NT2/D1 (cell line): ENCODE measurements at regions not wholly inside any gene's neighbourhood (a gene's known extent, or its start where the extent isn't known, plus 50 kb on each side); places are given as distances from the start of the nearest gene placed in this dataset.

ENCODE experiments used
- DNase-seq: peaks from one replicate; pipeline ENCODE4 v3.0.0-alpha.2; 2011; ENCODE audit warnings: low read depth, low spot score
- H3K27me3 ChIP-seq: 2 replicates; pipeline ENCODE4 v1.6.0; 2011; ENCODE audit warnings: mild to moderate bottlenecking; ENCODE audit not compliant: insufficient read length, insufficient read depth
- H3K36me3 ChIP-seq: 2 replicates; pipeline ENCODE4 v1.6.1; 2011; ENCODE audit warnings: mild to moderate bottlenecking, low read length, mixed read lengths; ENCODE audit not compliant: insufficient read depth, insufficient read length
- H3K4me1 ChIP-seq: 2 replicates; pipeline ENCODE4 v1.5.1; 2011; ENCODE audit not compliant: insufficient read depth, insufficient read length
- H3K4me3 ChIP-seq: 2 replicates; pipeline ENCODE4 v1.5.1; 2011; ENCODE audit warnings: low read depth; ENCODE audit not compliant: insufficient read length
- H3K9ac ChIP-seq: 2 replicates; pipeline ENCODE4 v1.6.0; 2011; ENCODE audit warnings: low read depth; ENCODE audit not compliant: insufficient read length
- H3K9me3 ChIP-seq: 2 replicates; pipeline ENCODE4 v1.5.1; 2011; ENCODE audit warnings: mild to moderate bottlenecking, low read length; ENCODE audit not compliant: insufficient read depth
- SUZ12 ChIP-seq: IDR thresholded peaks from 2 replicates; pipeline ENCODE4 v1.6.1; 2011; ENCODE audit not compliant: insufficient read length, insufficient read depth; ENCODE audit errors: extremely low read depth
- YY1 ChIP-seq: IDR thresholded peaks from 2 replicates; pipeline ENCODE4 v1.6.1; 2011; ENCODE audit not compliant: insufficient read length, insufficient read depth
- ZNF274 ChIP-seq: IDR thresholded peaks from 2 replicates; pipeline ENCODE4 v1.6.1; 2011; ENCODE audit warnings: mild to moderate bottlenecking, low read depth, low read length

DNA sequence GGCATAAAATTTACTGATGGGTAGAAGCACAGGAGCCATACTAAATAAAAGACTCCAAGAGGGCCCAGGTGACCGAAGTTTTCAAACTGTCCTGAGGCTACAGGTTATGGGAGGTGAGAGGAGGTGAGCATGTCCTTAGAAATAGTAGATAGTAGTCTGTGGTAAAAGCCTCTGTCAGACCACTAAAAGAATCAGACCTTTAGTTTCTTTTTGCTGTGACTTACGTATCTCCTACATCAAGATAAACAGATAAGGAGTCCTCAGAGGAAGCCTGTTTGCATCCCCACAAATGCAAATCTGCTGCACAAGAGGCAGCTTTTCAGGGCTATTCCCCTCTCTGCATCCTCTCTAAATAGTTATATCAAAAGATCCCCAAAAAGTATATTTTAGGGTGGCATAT is 711.6 kb upstream of the SLITRK6 start:
- Histone ChIP-seq H3K4me3 (no peak overlapping the region), H3K27me3 (no peaks in the 10 kb centered on the region), H3K4me1 (no peaks in the 10 kb centered on the region), H3K36me3 (no peaks in the 10 kb centered on the region), H3K9me3 (no peaks in the 10 kb centered on the region), H3K9ac (no peak overlapping the region)
- TF ChIP-seq SUZ12 = no peak
- TF ChIP-seq YY1 = no peak
- no peak for TF ChIP-seq ZNF274
- no peak for DNase-seq

DNA sequence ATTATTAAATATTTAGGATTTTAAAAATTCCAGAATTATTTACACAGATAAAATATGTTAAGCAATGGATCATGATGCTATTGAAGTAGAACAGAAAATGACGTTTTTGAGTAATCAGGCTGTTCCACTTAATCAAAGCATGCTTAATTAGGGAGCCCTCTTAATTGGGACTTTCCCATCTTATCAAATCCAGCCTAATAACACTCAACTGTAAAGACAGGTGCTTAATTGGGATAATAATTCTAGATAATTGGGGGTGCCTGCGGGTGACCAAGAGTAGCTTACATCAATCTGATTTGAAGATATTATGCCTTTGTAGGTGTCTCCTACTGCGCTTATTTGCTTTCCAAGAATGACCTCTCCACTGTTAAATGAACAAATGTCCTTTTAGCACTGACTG is 742.2 kb upstream of the SLITRK6 start:
- Histone ChIP-seq H3K4me1 (no peaks in the 10 kb centered on the region), H3K4me3 (no peak overlapping the region), H3K27me3 (no peaks in the 10 kb centered on the region), H3K9ac (no peak overlapping the region), H3K36me3 (no peaks in the 10 kb centered on the region), H3K9me3 (no peaks in the 10 kb centered on the region)
- no peak for DNase-seq
- TF ChIP-seq SUZ12 = no peak

DNA sequence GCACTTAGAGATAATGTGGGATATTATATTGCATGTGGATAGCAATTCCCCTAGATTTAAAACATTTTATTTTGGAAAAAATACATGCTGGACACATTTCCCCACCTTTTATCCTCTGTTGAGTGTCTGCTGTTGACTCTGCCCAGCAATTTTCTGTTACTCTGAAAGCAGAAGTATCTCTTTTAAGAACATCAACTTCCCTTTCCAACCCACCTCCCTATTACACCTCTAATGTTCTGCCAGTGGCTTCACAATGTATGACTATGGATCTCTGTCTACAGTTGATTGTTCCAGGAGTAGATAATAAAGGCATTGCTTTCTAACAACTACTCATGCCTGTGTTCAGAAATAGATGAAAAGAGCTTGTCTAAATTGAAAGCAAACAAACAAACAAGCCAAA is 754.8 kb upstream of the SLITRK6 start:
- H3K4me1 ChIP-seq = no peaks in the 10 kb centered on the region
- TF ChIP-seq YY1 (no peak), SUZ12 (no peak), ZNF274 (no peak)
- no peak for DNase-seq
- H3K27me3 ChIP-seq = no peaks in the 10 kb centered on the region
- no peak overlapping the region for H3K9ac ChIP-seq
- no peaks in the 10 kb centered on the region for H3K36me3 ChIP-seq
- H3K4me3 ChIP-seq = no peak overlapping the region
- H3K9me3 ChIP-seq = no peaks in the 10 kb centered on the region; the same call in 1 of the 2 replicates

DNA sequence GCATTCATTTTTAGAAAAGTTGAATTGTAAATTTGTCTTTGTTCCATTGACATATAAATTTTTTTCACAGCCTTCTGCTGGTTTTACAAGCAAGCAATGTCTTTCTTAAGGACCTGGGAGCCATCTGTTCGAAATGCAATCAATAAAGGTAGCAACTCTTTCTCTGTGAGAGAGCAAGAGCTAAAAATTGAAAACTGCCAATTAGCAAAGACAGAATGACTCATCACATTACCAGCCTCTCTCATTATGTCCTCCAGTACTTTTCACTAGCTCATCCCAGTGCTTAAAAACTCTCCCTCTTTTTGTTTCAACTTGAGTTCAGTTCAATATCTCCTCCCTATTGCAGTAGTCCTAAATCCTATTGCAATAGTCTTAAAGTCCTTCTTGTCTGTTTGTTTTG is 760.7 kb upstream of the SLITRK6 start:
- no peaks in the 10 kb centered on the region for H3K36me3 ChIP-seq
- H3K4me3 ChIP-seq = no peak overlapping the region
- H3K4me1 ChIP-seq = peaks cover 2% of the 10 kb centered on the region
- H3K9ac ChIP-seq = no peak overlapping the region
- H3K9me3 ChIP-seq = no peaks in the 10 kb centered on the region
- DNase-seq = no peak
- TF ChIP-seq SUZ12 (no peak), YY1 (no peak), ZNF274 (no peak)
- H3K27me3 ChIP-seq = no peaks in the 10 kb centered on the region

DNA sequence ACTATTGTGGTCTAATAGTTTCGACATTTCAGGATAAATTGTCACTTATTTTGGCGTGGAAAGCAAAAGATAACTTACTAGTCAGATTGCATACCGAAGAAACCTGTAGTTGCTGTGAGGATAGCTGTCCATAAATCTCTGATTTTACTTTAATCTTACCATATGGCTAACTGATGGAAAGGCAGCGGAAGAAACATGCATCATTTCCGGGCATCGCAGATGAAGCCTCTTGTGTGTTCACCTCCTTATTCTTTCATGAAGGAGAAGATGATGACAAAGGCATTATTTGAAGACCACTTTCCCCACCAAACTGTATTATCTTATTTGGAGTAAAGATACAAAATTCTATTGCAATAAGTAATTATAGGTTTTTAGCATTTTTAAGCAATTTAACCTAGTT is 763.6 kb upstream of the SLITRK6 start:
- H3K27me3 ChIP-seq = no peaks in the 10 kb centered on the region
- TF ChIP-seq SUZ12 = no peak
- no peak for TF ChIP-seq YY1
- TF ChIP-seq ZNF274 = no peak
- H3K4me3 ChIP-seq = no peak overlapping the region
- peaks cover 2% of the 10 kb centered on the region for H3K4me1 ChIP-seq
- no peak for DNase-seq
- H3K36me3 ChIP-seq = no peaks in the 10 kb centered on the region
- H3K9ac ChIP-seq = no peak overlapping the region
- no peaks in the 10 kb centered on the region for H3K9me3 ChIP-seq

DNA sequence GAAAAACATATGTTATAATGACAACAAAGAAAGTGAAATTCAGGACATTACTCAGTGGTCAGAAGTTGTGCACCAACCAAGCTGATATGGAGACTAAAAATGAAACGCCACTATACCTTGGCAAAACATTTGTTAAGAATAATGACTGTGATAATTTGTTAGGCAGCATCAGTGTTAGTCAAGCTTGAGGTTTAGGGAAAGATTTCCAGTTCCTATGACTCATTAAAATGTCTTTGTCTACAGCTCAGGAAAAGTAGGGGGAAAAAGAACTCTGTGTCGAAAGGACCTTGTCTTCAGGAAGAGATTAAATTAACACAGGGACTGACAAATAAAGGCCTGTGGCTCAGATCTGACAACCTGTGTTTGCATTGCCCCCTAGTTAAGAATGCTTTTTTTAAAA is 764.1 kb upstream of the SLITRK6 start:
- no peaks in the 10 kb centered on the region for H3K36me3 ChIP-seq
- no peaks in the 10 kb centered on the region for H3K27me3 ChIP-seq
- no peak overlapping the region for H3K9ac ChIP-seq
- DNase-seq = no peak
- TF ChIP-seq YY1 (no peak), SUZ12 (no peak), ZNF274 (no peak)
- H3K4me3 ChIP-seq = no peak overlapping the region
- no peaks in the 10 kb centered on the region for H3K9me3 ChIP-seq
- H3K4me1 ChIP-seq = peaks cover 2% of the 10 kb centered on the region

DNA sequence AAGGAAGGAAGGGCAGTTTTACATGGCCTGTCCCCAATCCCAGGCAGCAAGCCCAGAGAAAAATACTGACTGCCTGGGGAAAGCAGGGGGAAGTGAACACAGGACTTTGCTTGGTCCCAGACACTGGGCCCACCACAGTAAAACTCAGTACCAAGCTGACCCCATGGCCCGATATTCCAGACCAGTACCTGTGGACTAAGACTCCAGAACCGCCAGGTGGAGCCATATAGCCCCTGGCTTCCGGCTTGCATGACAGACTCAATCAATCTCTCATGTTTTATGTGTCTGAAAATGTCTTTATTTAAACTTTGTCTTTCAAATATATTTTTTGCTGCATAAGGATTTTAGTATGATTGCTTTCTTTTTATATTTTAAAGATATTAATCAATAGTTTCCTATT is 767.9 kb upstream of the SLITRK6 start:
- Histone ChIP-seq H3K9me3 (no peaks in the 10 kb centered on the region), H3K36me3 (no peaks in the 10 kb centered on the region), H3K4me3 (no peak overlapping the region), H3K9ac (no peak overlapping the region), H3K4me1 (no peaks in the 10 kb centered on the region), H3K27me3 (no peaks in the 10 kb centered on the region)
- no peak for TF ChIP-seq ZNF274
- TF ChIP-seq YY1 = no peak
- TF ChIP-seq SUZ12 = no peak
- DNase-seq = no peak

DNA sequence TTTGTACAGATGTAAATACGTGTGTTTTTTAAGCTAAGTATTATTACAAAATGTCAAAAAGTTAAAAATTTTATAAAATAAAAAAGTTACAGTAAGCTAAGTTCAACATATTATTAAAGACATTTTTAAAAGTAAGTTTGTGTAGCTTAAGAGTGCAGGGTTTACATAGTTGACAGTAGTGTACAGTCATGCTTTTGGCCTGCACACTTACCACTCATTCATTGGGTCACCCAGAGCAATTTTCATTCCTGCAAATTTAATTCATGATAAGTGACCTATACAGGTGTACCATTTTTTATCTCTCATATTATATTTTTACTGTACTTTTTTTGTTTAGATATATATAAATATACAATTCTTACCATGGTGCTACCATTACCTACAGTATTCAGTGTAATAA is 769.9 kb upstream of the SLITRK6 start:
- H3K36me3 ChIP-seq = no peaks in the 10 kb centered on the region
- no peak overlapping the region for H3K9ac ChIP-seq
- no peaks in the 10 kb centered on the region for H3K9me3 ChIP-seq
- no peak overlapping the region for H3K4me3 ChIP-seq
- no peaks in the 10 kb centered on the region for H3K4me1 ChIP-seq
- no peak for DNase-seq
- TF ChIP-seq SUZ12 = no peak
- TF ChIP-seq YY1 = no peak
- no peak for TF ChIP-seq ZNF274
- no peaks in the 10 kb centered on the region for H3K27me3 ChIP-seq

DNA sequence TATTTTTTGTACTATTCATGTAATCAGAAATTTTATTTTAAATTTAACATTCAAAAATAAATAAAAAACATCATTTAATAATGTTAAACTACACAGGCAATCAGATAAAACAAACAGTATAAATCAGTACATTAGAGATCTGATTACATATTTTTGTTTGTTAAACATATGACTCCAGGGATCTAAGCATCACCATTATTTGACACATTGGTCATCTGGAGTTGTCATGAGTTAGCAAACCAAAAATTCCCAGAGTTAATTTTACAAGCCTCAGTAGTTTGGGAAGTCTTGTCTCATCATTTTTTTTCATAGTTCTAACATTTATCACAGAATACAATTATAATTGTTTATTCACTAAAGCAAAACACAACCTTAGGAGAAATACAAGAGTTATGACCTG is 770.8 kb upstream of the SLITRK6 start:
- DNase-seq = no peak
- TF ChIP-seq YY1 (no peak), ZNF274 (no peak), SUZ12 (no peak)
- Histone ChIP-seq H3K36me3 (no peaks in the 10 kb centered on the region), H3K9ac (no peak overlapping the region), H3K4me1 (no peaks in the 10 kb centered on the region), H3K4me3 (no peak overlapping the region), H3K27me3 (no peaks in the 10 kb centered on the region), H3K9me3 (no peaks in the 10 kb centered on the region)
